ENCODE measurements at regions not wholly inside any gene's neighbourhood (a gene's known extent, or its start where the extent isn't known, plus 50 kb on each side); places are given as distances from the start of the nearest gene placed in this dataset.
"Not testable (repeated sequence)": the region's sequence is repeated elsewhere in the genome, so short reads cannot be mapped to it uniquely, and the experiment has no call there.

GRCh38 chr20:25985597-25985996, 288.9 kb upstream of the ZNF337 start:
- DNase-seq = no peak

- DNase-seq = peak; percentile 49 to 58
Observed at GRCh38 chr20:25984933-25985332, 288.3 kb upstream of the ZNF337 start.

DNA sequence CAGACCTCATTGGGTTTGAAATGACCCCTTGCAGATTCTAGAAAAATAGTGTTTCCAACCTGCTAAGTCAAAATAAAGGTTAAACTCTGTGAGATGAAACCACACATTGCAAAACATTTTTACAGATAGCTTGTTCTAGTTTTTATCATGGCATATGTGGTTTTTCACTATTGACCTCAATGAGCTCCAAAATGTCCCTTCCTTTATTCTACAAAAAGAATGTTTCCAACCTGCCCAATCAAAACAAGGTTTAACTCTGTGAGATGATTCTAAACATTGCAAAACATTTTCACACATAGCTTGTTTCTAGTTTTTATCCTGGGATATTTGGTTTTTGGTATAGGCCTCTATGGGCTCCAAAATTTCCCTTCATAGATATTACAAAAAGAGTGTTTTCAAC, 286.0 kb upstream of the ZNF337 start:
- DNase-seq = not testable (repeated sequence)

DNA sequence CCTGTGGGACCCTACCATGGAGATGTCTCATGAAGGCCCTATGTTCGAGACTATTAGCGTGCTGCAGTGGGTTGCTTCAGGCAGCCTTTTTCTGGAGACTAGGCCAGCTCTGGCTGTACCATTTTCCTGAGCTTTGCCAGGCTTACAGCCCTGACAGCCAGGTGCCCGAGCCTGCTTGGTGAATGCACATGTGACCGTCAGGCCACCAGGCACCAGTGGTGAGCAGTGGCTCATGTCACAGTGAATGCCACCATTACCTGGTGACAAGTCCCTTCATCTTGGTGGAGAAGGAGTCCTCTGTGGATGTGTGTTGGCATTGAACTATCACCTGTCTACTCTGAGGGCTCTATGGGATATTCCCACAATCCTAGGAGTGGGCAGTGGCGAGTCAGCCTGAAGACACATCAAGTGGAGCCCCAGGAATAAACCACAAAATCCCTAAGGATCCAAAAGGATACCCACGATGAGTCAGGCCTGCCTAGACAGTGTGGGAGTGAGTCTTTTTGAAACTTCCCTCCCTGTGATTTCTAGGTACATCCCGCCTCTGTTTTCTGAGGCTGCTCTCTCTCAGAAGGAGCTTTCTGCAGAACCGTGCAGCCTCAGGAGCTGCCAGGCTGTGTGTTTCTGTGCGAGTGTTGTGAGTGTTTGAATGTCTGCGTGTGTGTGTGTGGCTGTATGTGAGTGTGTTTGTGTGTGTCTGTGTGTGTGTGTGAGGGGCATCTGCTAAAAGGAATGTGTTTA, 282.0 kb upstream of the ZNF337 start:
- not testable (repeated sequence) for DNase-seq

- DNase-seq = not testable (repeated sequence)
Observed at GRCh38 chr20:25975816-25976215, 279.2 kb upstream of the ZNF337 start.

DNA sequence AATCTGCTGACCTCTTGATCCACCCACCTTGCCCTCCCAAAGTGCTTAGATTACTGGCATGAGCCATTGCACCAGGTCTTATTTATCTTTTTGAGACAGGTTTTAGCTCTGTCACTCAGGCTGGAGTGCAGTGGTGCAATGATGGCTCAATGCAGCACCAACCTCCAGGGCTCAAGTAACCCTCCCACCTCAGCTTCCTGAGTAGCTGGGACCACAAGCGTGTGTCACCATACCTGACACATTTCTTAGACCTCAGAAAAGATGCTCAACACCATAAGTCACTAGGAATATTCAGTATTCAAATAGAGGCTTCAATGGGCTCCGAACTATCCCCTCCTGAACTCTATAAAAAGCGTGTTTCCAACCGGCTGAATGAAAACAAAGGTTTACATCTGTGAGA, 268.6 kb upstream of the ZNF337 start:
- not testable (repeated sequence) for DNase-seq

- DNase-seq = not testable (repeated sequence)
Observed at GRCh38 chr20:25953876-25954275, 257.2 kb upstream of the ZNF337 start.

DNA sequence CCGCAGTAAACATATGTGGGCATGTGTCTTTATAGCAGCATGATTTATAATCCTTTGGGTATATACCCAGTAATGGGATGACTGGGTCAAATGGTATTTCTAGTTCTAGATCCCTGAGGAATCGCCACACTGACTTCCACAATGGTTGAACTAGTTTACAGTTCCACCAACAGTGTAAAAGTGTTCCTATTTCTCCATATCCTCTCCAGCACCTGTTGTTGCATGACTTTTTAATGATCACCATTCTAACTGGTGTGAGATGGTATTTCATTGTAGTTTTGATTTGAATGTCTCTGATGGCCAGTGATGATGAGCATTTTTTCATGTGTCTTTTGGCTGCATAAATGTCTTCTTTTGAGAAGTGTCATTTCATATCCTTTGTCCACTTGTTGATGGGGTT, 238.6 kb upstream of the ZNF337 start:
- not testable (repeated sequence) for DNase-seq

- not testable (repeated sequence) for DNase-seq
Observed at GRCh38 chr20:25932806-25933205, 236.2 kb upstream of the ZNF337 start.

DNA sequence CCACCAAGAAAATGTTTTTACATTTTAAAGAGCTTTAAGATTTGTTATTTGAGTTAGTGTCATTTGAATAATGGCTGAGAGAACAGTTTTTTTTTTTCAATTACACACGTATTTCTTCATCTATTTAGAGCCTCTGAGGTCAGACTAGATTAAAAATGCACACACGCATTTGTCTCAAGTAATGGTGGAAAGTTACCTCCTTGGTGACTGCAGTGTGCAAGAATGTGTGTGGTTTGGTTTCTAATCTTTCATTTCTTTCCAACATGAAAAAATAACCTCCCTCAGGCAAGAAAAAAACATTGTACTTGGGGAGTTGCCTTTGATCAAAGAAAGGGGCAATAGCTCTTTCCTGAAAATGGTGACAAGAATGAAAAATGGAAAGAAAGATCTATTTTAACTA, 235.5 kb upstream of the ZNF337 start:
- DNase-seq = not testable (repeated sequence)

DNA sequence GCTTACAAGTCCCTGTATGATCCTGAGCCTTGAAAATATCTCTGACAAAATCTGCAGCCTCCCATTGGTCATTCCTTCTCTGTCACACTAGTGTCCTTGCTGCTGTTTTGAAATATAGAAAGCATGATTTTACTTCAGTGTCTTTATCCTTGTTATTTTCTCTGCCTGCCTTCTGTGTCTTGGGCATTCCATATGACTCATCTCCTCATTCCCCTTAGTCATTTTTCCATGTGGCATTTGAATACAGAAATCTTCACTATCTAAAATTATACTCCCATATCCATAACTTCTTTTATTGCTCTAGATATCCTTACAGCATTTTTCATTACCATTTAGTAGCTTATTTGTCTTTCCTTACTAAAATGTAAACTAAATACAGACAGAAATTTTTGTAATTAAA, 205.7 kb upstream of the ZNF337 start:
- DNase-seq = not testable (repeated sequence)

GRCh38 chr20:25898663-25899062, 202.0 kb upstream of the ZNF337 start:
- not testable (repeated sequence) for DNase-seq

GRCh38 chr20:25879096-25879495, 182.4 kb upstream of the ZNF337 start:
- not testable (repeated sequence) for DNase-seq

- DNase-seq = not testable (repeated sequence)
Observed at GRCh38 chr20:25868650-25868979, 172.0 kb upstream of the ZNF337 start.

GRCh38 chr20:25867776-25868649, 171.4 kb upstream of the ZNF337 start:
- peak; percentile 68 to 74 for DNase-seq

DNA sequence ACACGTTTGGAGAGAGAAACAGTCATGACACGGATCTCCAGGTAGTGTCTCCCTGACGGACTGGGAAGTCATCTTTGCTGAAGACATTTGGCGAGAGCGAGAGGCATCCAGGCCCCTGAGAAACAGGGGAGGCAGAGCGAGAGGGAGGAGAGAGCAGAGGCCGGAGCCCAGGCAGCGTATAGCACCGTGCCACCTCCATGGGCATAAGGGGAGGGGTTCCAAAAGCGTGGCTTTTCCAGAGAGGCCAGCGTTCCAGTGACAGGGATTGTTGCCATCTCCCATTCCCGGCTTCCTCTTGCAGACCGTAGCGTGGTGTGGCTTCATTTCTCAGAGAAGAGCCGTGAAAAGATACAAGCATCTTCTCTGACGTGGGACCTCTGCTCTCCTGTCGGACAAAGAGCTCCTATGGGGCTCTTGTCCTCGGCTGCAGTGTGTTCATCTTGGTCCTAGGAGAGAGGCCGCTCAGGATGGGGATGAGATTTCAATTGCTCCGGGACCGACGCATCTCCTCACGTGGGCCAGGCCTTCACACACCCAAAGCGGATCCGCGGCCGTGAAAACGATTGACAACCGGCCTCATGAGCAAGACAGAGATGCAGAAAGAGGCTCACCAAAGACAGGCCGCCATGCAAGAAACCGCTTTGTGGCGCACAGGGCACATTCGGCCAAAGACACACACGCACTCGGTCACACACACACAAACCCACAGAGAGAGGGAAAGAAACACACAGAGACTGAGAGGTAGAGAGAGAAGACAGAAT, 170.5 kb upstream of the ZNF337 start:
- not testable (repeated sequence) for DNase-seq

DNA sequence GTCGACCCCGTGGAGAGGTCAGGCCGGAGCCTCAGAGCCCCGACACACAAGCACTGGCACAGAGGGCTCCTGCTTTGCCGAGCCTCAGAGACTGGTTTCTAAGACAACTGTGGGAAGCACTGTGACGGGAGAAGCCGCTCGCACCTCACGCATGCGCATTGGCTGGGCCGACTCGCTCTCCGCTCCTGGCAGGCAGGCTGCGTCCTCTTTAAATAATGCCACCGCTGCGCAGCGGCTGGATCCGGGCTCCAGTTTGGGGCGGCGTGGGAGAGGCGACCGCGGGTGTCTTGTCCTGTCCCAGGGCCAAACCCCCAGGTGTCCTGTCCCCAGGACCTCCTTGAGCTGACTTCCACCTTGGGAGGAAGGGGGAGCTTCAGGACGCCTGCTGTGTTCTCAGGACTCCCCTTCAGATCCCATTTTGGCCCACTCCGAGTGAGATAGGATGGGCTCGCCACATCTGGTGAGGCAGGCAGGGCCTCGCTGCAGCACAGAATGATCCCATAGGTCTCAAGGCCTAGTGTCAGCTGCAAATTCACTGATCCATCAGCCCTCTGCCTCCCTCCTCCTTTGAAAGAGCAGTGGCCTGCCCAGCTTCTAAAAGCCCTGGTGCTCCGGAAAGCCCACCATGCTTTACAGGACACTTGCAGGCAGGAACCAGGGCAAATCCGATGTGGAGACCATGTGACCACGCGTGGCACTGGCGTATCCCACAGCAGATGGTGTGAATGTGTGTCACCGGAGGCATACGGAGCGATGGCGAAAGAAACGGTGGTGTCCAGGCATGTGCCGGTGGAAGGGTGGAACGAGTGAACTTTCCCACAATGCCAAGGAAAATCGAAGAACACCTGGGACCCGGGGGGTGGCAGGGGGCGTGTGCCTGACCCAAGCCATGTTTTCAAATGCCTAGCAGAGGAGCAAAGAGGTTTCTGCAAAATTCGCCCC, 169.3 kb upstream of the ZNF337 start:
- peak; percentile 75 to 76 for DNase-seq

GRCh38 chr20:25864963-25865714, 168.5 kb upstream of the ZNF337 start:
- not testable (repeated sequence) for DNase-seq

DNA sequence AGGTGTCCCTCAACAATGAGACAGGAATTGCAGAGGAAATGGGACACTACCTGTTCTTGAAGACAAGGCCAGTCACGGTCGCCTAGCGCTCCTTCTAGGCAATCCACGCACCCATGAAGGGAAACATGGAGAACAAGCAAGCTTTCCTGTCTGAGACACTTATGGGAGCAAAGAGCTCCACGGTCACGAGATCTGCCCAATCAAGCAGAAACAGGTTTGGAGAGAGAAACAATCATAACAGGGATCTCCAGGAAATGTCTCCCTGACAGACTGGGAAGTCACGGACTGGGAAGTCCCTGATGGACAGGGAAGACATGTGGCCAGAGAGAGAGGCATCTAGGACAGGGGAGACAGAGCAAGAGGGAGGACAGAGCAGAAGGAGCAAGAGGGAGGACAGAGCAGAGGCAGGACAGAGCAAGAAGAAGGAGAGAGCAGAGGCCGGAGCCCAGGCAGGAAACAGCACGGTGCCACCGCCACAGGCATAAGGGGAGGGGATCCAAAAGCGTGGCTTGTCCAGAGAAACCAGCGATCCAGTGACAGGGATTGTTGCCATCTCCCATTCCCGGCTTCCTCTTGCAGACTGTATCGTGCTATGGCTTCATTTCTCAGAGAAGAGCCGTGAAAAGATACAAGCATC, 167.8 kb upstream of the ZNF337 start:
- no peak for DNase-seq

DNA sequence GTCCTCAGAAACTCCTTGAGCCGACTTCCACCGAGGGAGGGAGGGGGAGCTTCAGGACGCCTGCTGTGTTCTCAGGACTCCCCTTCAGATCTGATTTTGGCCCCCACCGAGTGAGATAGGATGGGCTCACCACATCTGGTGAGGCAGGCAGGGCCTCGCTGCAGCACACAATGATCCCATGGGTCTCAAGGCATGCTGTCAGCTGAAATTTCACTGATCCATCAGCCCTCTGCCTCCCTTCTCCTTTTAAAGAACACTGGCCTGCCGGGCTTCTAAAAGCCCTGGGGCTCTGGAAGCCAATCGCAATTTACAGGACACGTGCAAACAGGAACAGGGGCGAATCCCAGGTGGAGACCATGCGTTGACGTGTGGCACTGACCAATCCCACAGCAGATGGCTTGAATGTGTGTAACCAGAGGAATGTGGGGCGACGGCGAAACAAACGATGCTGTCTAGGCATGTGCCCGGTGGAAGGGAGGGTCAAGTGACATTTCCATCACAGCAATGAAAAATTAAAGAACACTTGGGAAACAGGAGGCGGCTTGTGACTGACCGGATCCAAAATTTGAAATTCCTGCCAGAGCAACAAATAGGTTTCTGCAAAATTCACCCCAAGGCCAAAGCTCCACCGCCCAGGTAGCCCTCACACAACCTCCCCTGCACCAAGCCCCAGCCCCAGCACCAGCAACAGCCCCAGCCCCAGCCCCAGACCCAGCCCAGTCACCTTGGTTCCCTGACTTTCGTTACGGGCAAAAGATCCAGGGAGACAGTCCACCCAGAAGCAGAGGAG, 167.1 kb upstream of the ZNF337 start:
- no peak for DNase-seq
